ENCODE measurements at regions not wholly inside any gene's neighbourhood (a gene's known extent, or its start where the extent isn't known, plus 50 kb on each side); places are given as distances from the start of the nearest gene placed in this dataset.

DNA sequence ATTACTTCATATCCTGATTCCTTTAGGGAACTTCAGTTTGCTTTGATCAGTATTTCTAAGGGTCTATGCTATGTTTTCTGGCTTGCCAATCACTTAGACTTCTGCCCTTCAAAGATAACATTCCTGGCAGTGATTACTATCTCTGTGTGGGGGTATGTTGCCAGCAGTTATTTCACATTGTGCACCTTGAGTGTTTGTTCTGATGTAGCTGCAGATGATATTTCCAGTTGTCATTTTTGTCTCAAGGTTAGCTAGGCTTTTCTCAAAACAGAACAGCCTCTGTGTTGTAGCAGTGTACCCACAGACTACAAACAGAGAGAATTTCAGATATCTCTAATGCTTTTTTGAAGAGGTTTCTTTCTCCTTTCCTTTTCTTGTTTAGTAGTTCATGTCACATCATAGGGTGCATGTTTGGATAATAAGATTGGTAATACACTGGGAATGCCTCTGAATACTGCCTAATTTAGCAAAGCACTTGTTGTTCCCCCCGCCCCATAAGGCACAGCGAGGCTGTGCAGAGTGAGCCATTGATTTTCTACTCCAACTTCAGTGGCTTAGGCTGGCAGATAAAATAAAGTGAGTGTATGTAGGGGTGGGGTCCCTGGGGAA is 134.7 kb upstream of the AGR3 start (continued):
- TF ChIP-seq, protein P1, sequence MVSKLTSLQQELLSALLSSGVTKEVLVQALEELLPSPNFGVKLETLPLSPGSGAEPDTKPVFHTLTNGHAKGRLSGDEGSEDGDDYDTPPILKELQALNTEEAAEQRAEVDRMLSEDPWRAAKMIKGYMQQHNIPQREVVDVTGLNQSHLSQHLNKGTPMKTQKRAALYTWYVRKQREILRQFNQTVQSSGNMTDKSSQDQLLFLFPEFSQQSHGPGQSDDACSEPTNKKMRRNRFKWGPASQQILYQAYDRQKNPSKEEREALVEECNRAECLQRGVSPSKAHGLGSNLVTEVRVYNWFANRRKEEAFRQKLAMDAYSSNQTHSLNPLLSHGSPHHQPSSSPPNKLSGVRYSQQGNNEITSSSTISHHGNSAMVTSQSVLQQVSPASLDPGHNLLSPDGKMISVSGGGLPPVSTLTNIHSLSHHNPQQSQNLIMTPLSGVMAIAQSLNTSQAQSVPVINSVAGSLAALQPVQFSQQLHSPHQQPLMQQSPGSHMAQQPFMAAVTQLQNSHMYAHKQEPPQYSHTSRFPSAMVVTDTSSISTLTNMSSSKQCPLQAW (CRISPR knock-in tag; IDR thresholded peaks at IDR 0.05), result no peak
- TF ChIP-seq TEAD3 (CRISPR knock-in tag; optimal IDR thresholded peaks at IDR 0.05; ENCODE audit: borderline replicate concordance), result peak; percentile 95
- TF ChIP-seq FOXK2 (IDR thresholded peaks at IDR 0.05), result no peak
- TF ChIP-seq SP1 (IDR thresholded peaks at IDR 0.05), result no peak
- no peak for TF ChIP-seq SP1 (CRISPR knock-in tag; IDR thresholded peaks at IDR 0.05)
- TF ChIP-seq ZSCAN12 (CRISPR knock-in tag; IDR thresholded peaks at IDR 0.05), result no peak
- TF ChIP-seq ZNF567 (CRISPR knock-in tag; IDR thresholded peaks at IDR 0.05; ENCODE audit: borderline replicate concordance), result no peak
- TF ChIP-seq ZNF788 (CRISPR knock-in tag; IDR thresholded peaks at IDR 0.05; ENCODE audit: borderline replicate concordance), result no peak
- 0 out of 2 replicates have a peak, but pooled peaks have one; percentile 46 for TF ChIP-seq ZMYM4 (CRISPR knock-in tag; IDR thresholded peaks at IDR 0.05)
- no peak for TF ChIP-seq ZNF607 (CRISPR knock-in tag; IDR thresholded peaks at IDR 0.05; ENCODE audit: borderline replicate concordance)
- TF ChIP-seq, protein P2, sequence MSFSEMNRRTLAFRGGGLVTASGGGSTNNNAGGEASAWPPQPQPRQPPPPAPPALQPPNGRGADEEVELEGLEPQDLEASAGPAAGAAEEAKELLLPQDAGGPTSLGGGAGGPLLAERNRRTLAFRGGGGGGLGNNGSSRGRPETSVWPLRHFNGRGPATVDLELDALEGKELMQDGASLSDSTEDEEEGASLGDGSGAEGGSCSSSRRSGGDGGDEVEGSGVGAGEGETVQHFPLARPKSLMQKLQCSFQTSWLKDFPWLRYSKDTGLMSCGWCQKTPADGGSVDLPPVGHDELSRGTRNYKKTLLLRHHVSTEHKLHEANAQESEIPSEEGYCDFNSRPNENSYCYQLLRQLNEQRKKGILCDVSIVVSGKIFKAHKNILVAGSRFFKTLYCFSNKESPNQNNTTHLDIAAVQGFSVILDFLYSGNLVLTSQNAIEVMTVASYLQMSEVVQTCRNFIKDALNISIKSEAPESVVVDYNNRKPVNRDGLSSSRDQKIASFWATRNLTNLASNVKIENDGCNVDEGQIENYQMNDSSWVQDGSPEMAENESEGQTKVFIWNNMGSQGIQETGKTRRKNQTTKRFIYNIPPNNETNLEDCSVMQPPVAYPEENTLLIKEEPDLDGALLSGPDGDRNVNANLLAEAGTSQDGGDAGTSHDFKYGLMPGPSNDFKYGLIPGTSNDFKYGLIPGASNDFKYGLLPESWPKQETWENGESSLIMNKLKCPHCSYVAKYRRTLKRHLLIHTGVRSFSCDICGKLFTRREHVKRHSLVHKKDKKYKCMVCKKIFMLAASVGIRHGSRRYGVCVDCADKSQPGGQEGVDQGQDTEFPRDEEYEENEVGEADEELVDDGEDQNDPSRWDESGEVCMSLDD (CRISPR knock-in tag; IDR thresholded peaks at IDR 0.05; ENCODE audit: borderline replicate concordance), result no peak
- no peak for TF ChIP-seq ATF7 (IDR thresholded peaks at IDR 0.05)
- no peak for TF ChIP-seq ATF7 (CRISPR knock-in tag; IDR thresholded peaks at IDR 0.05)
- no peak; the same call in 1 of the 2 replicates for TF ChIP-seq GATAD1 (CRISPR knock-in tag; IDR thresholded peaks at IDR 0.05)
- no peak for TF ChIP-seq TGIF2 (CRISPR knock-in tag; IDR thresholded peaks at IDR 0.05)
- no peak for TF ChIP-seq TEAD2 (CRISPR knock-in tag; IDR thresholded peaks at IDR 0.05)
- TF ChIP-seq, protein P3, sequence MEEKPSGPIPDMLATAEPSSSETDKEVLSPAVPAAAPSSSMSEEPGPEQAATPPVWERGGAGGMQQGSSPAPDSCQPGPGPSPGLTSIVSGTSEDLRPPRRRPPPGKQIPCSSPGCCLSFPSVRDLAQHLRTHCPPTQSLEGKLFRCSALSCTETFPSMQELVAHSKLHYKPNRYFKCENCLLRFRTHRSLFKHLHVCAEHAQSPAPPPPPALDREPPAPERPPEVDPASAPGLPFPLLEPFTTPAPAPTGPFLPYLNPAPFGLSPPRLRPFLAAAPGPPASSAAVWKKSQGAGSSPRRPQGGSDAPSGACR (CRISPR knock-in tag; IDR thresholded peaks at IDR 0.05), result no peak
- no peak for TF ChIP-seq ZNF564 (CRISPR knock-in tag; IDR thresholded peaks at IDR 0.05)
- no peak for TF ChIP-seq CBX5 (CRISPR knock-in tag; IDR thresholded peaks at IDR 0.05; ENCODE audit: borderline replicate concordance)
- TF ChIP-seq RFXAP (CRISPR knock-in tag; IDR thresholded peaks at IDR 0.05; ENCODE audit: borderline replicate concordance), result no peak
- TF ChIP-seq, protein P4, sequence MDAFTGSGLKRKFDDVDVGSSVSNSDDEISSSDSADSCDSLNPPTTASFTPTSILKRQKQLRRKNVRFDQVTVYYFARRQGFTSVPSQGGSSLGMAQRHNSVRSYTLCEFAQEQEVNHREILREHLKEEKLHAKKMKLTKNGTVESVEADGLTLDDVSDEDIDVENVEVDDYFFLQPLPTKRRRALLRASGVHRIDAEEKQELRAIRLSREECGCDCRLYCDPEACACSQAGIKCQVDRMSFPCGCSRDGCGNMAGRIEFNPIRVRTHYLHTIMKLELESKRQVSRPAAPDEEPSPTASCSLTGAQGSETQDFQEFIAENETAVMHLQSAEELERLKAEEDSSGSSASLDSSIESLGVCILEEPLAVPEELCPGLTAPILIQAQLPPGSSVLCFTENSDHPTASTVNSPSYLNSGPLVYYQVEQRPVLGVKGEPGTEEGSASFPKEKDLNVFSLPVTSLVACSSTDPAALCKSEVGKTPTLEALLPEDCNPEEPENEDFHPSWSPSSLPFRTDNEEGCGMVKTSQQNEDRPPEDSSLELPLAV (CRISPR knock-in tag; conservative IDR thresholded peaks at IDR 0.05; ENCODE audit: low read depth), result no peak
- peak; percentile 46; the same call in 1 of the 2 replicates for TF ChIP-seq ETV5 (CRISPR knock-in tag; IDR thresholded peaks at IDR 0.05; ENCODE audit: borderline replicate concordance)
- no peak for TF ChIP-seq CENPT (CRISPR knock-in tag; IDR thresholded peaks at IDR 0.05; ENCODE audit: low read depth)
- no peak for TF ChIP-seq TRIM24 (CRISPR knock-in tag; IDR thresholded peaks at IDR 0.05)
- TF ChIP-seq ZNF17 (CRISPR knock-in tag; IDR thresholded peaks at IDR 0.05), result no peak
- TF ChIP-seq ZFP41 (CRISPR knock-in tag; IDR thresholded peaks at IDR 0.05; ENCODE audit: borderline replicate concordance), result no peak
- no peak for TF ChIP-seq NFE2L1 (CRISPR knock-in tag; IDR thresholded peaks at IDR 0.05; ENCODE audit: borderline replicate concordance)

Measured in HepG2 (cell line).